HepG2 (cell line): ENCODE measurements at regions not wholly inside any gene's neighbourhood (a gene's known extent, or its start where the extent isn't known, plus 50 kb on each side); places are given as distances from the start of the nearest gene placed in this dataset.

Experiments used
- ATAC-seq: fragments of 200-7000 bp; cut with Tn5 transposase; 3 replicates; pipeline ENCODE4 v1.9.1; 2020; ENCODE audit warnings: mild to moderate bottlenecking, moderate library complexity
- BruUV-seq: library from RNA; stranded (reverse); fragments of 400-500 nt; replicated peaks from 2 replicates; lab custom pipeline; 2021; lab: Mats Ljungman, UMichigan
- CTCF ChIA-PET: fragments of 300-600 bp; formaldehyde crosslinking; extraction: SDS; loops from one replicate; lab custom pipeline; 2021; ENCODE audit warnings: low total read pairs, inconsistent platforms, low intra/inter-chr PET ratio; lab: Yijun Ruan, JAX
- POLR2A ChIA-PET: fragments of 350-600 bp; sonication (Branson Sonifier 250); formaldehyde crosslinking; loops from one replicate; lab custom pipeline; 2020; ENCODE audit warnings: antibody characterized with exemption, inconsistent platforms; lab: Yijun Ruan, JAX
- DNase-seq: peaks from one replicate; pipeline ENCODE4 v3.0.0-alpha.2; 2015; ENCODE audit warnings: low spot score
- FAIRE-seq: peaks from 3 replicates; lab custom pipeline; 2011; peaks lifted over from hg19 to GRCh38; lab: Jason Lieb, UNC
- H2AFZ ChIP-seq: one replicate; pipeline ENCODE4 v1.6.1; 2011; ENCODE audit warnings: low read length, inconsistent platforms
- H3K27ac ChIP-seq: fragments of 300-600 bp; 3 replicates; pipeline ENCODE4 v1.8.0; 2011; ENCODE audit warnings: mixed run types, mild to moderate bottlenecking, mixed read lengths, low read length, inconsistent platforms; ENCODE audit not compliant: insufficient read depth; ENCODE audit errors: extremely low read length
- H3K27me3 ChIP-seq, 2 experiments: fragments of 200-600 bp in 1 of 2; 2 replicates in 1 of 2; 3 replicates in 1 of 2; pipeline versions ENCODE4 v1.6.0 to v1.8.0; 2011; ENCODE audit warnings: low read length in 2 of 2, mild to moderate bottlenecking in 2 of 2, moderate library complexity in 2 of 2, inconsistent platforms in 1 of 2; ENCODE audit not compliant: insufficient read depth in 2 of 2, control insufficient read depth in 1 of 2
- H3K36me3 ChIP-seq, 2 experiments: fragments of 200-600 bp in 1 of 2; replicated peaks in 1 of 2; 2 replicates in 1 of 2; 3 replicates in 1 of 2; pipeline versions ENCODE4 v1.5.1 to v1.8.0; 2011; ENCODE audit warnings: low read length in 2 of 2, inconsistent platforms in 1 of 2; ENCODE audit not compliant: insufficient read depth in 2 of 2, control insufficient read depth in 1 of 2
- H3K4me1 ChIP-seq: 2 replicates; pipeline ENCODE4 v1.5.1; 2012; ENCODE audit warnings: low read length, inconsistent platforms; ENCODE audit not compliant: insufficient read depth
- H3K4me2 ChIP-seq: 2 replicates; pipeline ENCODE4 v1.6.0; 2011; ENCODE audit warnings: low read depth, low read length, inconsistent platforms
- H3K4me3 ChIP-seq, 3 experiments: fragments of 200-600 bp in 1 of 3; sonication (generic), shearing (Covaris generic) in 1 of 3; replicated peaks in 1 of 3; 2 replicates each; pipeline ENCODE4 v1.5.1; 2011 to 2016; ENCODE audit warnings: low read length in 3 of 3, inconsistent platforms in 2 of 3, low read depth in 2 of 3, mild to moderate bottlenecking in 2 of 3, control low read depth in 1 of 3, mixed read lengths in 1 of 3; ENCODE audit not compliant: insufficient read depth in 1 of 3
- H3K79me2 ChIP-seq: one replicate; pipeline ENCODE4 v1.6.1; 2011; ENCODE audit warnings: low read length, inconsistent platforms; ENCODE audit not compliant: insufficient read depth
- H3K9ac ChIP-seq: 2 replicates; pipeline ENCODE4 v1.6.0; 2011; ENCODE audit warnings: mild to moderate bottlenecking, low read depth, low read length, inconsistent platforms; ENCODE audit not compliant: insufficient read depth
- H3K9me3 ChIP-seq: 2 replicates; pipeline ENCODE4 v1.5.1; 2012; ENCODE audit warnings: mild to moderate bottlenecking, low read length
- H4K20me1 ChIP-seq: 2 replicates; pipeline ENCODE4 v1.6.0; 2011; ENCODE audit warnings: inconsistent platforms, mild to moderate bottlenecking, low read length, moderate library complexity; ENCODE audit not compliant: insufficient read depth
- MAFK ChIP-seq, 2 experiments: IDR thresholded peaks in 1 of 2; conservative IDR thresholded peaks in 1 of 2; 2 replicates each; pipeline ENCODE4 v1.6.1; 2011; ENCODE audit warnings: improper control_type of control experiment in 2 of 2, low read length in 2 of 2
- PAWR ChIP-seq: sonication (generic); formaldehyde crosslinking; IDR thresholded peaks from 2 replicates; pipeline ENCODE4 v1.4.0; 2020; ENCODE audit warnings: missing genetic modification reagents, mild to moderate bottlenecking, borderline replicate concordance
- RNF2 ChIP-seq: fragments of 450-650 bp; conservative IDR thresholded peaks from 2 replicates; pipeline ENCODE4 v1.6.1; 2016; ENCODE audit warnings: low read depth
- SMYD3 ChIP-seq: sonication (generic); formaldehyde crosslinking; IDR thresholded peaks from 2 replicates; pipeline ENCODE4 v1.8.1; 2023; ENCODE audit warnings: mild to moderate bottlenecking, missing genetic modification reagents
- SRSF4 ChIP-seq: fragments of 200-400 bp; formaldehyde crosslinking; IDR thresholded peaks from one replicate; pipeline ENCODE4 v1.6.1; 2018; ENCODE audit warnings: mild to moderate bottlenecking, low read depth, low read length, moderate library complexity; ENCODE audit not compliant: poor library complexity, severe bottlenecking
- STAT5B ChIP-seq: sonication (generic); formaldehyde crosslinking; IDR thresholded peaks from 2 replicates; pipeline ENCODE4 v1.4.0; 2020; ENCODE audit warnings: missing genetic modification reagents
- TAF15 ChIP-seq: fragments of 200-400 bp; formaldehyde crosslinking; IDR thresholded peaks from one replicate; pipeline ENCODE4 v1.6.1; 2018; ENCODE audit warnings: mild to moderate bottlenecking, low read depth, low read length; ENCODE audit not compliant: poor library complexity, severe bottlenecking
- WIZ ChIP-seq: sonication (generic); formaldehyde crosslinking; IDR thresholded peaks from 2 replicates; pipeline ENCODE4 v1.5.1; 2020; ENCODE audit warnings: mild to moderate bottlenecking, missing genetic modification reagents
- ZNF317 ChIP-seq: sonication (generic); formaldehyde crosslinking; IDR thresholded peaks from 2 replicates; pipeline ENCODE4 v1.5.0; 2020; ENCODE audit warnings: mild to moderate bottlenecking, missing genetic modification reagents
- ZNF883 ChIP-seq: sonication (generic); formaldehyde crosslinking; IDR thresholded peaks from 2 replicates; pipeline ENCODE4 v1.5.1; 2020; ENCODE audit warnings: mild to moderate bottlenecking, missing genetic modification reagents; ENCODE audit errors: not compliant biosample characterization
- ZZZ3 ChIP-seq: sonication (generic); formaldehyde crosslinking; IDR thresholded peaks from 2 replicates; pipeline ENCODE4 v1.4.0; 2020; ENCODE audit warnings: missing genetic modification reagents, mild to moderate bottlenecking, borderline replicate concordance
- WGBS: methylation state at CpG from one replicate; pipeline ENCODE4 v1.1.6; 2017; ENCODE audit warnings: low lambda C conversion rate; 5-methylcytosine and 5-hydroxymethylcytosine counted together
- in situ Hi-C: cut with HindIII; loops from 2 replicates; pipeline ENCODE4 v1.10.0; 2017; ENCODE audit warnings: low pct_unique_long_range_greater_than_20kb; ENCODE audit not compliant: extremely low pct_ligation_motif_present
- intact Hi-C: fragments of 100-400 bp; cut with micrococcal nuclease; formaldehyde crosslinking; loops from one replicate; pipeline ENCODE4 v1.10.0; 2022; ENCODE audit not compliant: unreplicated experiment
- TF ChIP-seq, protein P1 (sequence below): sonication (generic); formaldehyde crosslinking; IDR thresholded peaks from 2 replicates; pipeline ENCODE4 v1.4.0; 2020; ENCODE audit warnings: missing genetic modification reagents
- TF ChIP-seq, protein P2 (sequence below): sonication (generic); formaldehyde crosslinking; IDR thresholded peaks from 2 replicates; pipeline ENCODE4 v1.4.0; 2020; ENCODE audit warnings: missing genetic modification reagents

DNA sequence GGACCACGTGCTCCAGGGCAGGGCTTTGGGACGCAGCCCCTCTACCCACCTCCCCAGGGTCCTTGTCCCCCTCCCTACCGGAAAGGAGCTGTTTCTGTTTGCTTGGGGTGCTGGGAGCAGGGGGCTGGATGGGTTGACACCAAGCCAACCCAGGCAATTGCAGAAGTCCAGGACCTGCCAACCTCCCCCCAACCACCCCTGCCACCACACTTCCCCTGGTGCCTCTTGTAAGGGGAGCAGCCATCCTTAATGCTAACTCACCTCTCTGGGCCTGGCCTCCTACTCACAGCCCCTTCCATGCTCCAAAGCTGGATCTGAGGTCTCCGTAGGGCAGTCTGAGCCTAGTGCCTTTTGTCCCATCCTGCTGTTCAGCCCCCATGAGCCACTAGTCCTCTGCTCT is 631.9 kb downstream of the BCOR start:
- ATAC-seq (no peak), FAIRE-seq (no peak)
- H3K4me1 ChIP-seq = no peaks in the 10 kb centered on the region
- H3K4me2 ChIP-seq = no peak overlapping the region
- intact Hi-C loops = no loop called here
- no peaks in the 10 kb centered on the region for H4K20me1 ChIP-seq
- no peak for TF ChIP-seq WIZ (CRISPR knock-in tag)
- no peak for TF ChIP-seq TAF15
- TF ChIP-seq, protein P1, sequence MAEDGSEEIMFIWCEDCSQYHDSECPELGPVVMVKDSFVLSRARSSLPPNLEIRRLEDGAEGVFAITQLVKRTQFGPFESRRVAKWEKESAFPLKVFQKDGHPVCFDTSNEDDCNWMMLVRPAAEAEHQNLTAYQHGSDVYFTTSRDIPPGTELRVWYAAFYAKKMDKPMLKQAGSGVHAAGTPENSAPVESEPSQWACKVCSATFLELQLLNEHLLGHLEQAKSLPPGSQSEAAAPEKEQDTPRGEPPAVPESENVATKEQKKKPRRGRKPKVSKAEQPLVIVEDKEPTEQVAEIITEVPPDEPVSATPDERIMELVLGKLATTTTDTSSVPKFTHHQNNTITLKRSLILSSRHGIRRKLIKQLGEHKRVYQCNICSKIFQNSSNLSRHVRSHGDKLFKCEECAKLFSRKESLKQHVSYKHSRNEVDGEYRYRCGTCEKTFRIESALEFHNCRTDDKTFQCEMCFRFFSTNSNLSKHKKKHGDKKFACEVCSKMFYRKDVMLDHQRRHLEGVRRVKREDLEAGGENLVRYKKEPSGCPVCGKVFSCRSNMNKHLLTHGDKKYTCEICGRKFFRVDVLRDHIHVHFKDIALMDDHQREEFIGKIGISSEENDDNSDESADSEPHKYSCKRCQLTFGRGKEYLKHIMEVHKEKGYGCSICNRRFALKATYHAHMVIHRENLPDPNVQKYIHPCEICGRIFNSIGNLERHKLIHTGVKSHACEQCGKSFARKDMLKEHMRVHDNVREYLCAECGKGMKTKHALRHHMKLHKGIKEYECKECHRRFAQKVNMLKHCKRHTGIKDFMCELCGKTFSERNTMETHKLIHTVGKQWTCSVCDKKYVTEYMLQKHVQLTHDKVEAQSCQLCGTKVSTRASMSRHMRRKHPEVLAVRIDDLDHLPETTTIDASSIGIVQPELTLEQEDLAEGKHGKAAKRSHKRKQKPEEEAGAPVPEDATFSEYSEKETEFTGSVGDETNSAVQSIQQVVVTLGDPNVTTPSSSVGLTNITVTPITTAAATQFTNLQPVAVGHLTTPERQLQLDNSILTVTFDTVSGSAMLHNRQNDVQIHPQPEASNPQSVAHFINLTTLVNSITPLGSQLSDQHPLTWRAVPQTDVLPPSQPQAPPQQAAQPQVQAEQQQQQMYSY (CRISPR knock-in tag) = no peak
- TF ChIP-seq, all 625 proteins: peak for 0
- no peak for DNase-seq
- no peak overlapping the region for H3K9ac ChIP-seq
- H3K4me3 ChIP-seq = no peak overlapping the region
- no peaks in the 10 kb centered on the region for H3K79me2 ChIP-seq
- in situ Hi-C loops = no loop called here
- H3K36me3 ChIP-seq = no peaks in the 10 kb centered on the region
- H3K27ac ChIP-seq = no peak overlapping the region
- H2AFZ ChIP-seq = no peak overlapping the region
- WGBS = no CpG with 5 or more reads among the region's 4 CpGs
- POLR2A ChIA-PET = no interaction called here
- CTCF ChIA-PET = no interaction called here
- no peaks in the 10 kb centered on the region for H3K9me3 ChIP-seq
- H3K27me3 ChIP-seq = no peaks in the 10 kb centered on the region
- no TSS peak for BruUV-seq

DNA sequence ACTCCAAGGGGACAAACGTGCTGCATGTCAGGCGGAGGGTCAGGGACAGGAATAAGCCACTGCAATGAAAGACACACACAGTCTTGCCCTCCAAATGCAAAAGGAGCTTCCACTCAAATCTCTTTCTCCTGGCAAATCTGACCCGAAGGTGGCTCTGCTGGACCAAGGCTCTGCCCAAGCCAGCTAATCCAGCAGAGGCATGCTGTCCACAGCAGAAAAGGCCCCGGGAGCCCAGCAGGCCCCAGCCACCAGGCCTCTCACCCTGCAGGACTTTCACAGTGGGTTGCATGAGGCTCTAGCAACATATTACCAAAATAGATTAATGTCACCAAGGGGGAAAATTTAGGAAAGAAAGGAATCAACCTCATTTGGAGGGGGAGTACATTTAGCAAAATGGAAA is 628.6 kb downstream of the BCOR start:
- no peaks in the 10 kb centered on the region for H3K79me2 ChIP-seq
- CTCF ChIA-PET = no interaction called here
- POLR2A ChIA-PET = no interaction called here
- no peak for TF ChIP-seq ZZZ3 (CRISPR knock-in tag)
- no peak for TF ChIP-seq STAT5B (CRISPR knock-in tag)
- TF ChIP-seq ZNF883 (CRISPR knock-in tag) = no peak
- TF ChIP-seq PAWR = no peak
- TF ChIP-seq RNF2 = no peak
- TF ChIP-seq, protein P2, sequence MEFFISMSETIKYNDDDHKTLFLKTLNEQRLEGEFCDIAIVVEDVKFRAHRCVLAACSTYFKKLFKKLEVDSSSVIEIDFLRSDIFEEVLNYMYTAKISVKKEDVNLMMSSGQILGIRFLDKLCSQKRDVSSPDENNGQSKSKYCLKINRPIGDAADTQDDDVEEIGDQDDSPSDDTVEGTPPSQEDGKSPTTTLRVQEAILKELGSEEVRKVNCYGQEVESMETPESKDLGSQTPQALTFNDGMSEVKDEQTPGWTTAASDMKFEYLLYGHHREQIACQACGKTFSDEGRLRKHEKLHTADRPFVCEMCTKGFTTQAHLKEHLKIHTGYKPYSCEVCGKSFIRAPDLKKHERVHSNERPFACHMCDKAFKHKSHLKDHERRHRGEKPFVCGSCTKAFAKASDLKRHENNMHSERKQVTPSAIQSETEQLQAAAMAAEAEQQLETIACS (CRISPR knock-in tag) = no peak
- no peak for TF ChIP-seq MAFK (conservative IDR thresholded peaks at IDR 0.05 in 1 of 2, IDR thresholded peaks at IDR 0.05 in 1 of 2; ENCODE audit: low read length in 2 of 2)
- no peak for TF ChIP-seq SMYD3 (CRISPR knock-in tag)
- TF ChIP-seq SRSF4 = no peak
- no peak for TF ChIP-seq ZNF317

More for the DNA sequence above, 628.6 kb downstream of the BCOR start:
- H2AFZ ChIP-seq = no peak overlapping the region
- H3K27me3 ChIP-seq = no peaks in the 10 kb centered on the region
- H3K4me3 ChIP-seq = no peak overlapping the region
- H3K9ac ChIP-seq = no peak overlapping the region
- no peaks in the 10 kb centered on the region for H3K9me3 ChIP-seq
- BruUV-seq = no TSS peak
- H3K36me3 ChIP-seq = no peaks in the 10 kb centered on the region
- ATAC-seq = no peak
- no peak for DNase-seq
- H3K27ac ChIP-seq = no peak overlapping the region
- 0% methylated on average over 1 of the region's 4 CpGs for WGBS
- H3K4me1 ChIP-seq = no peaks in the 10 kb centered on the region
- no peaks in the 10 kb centered on the region for H4K20me1 ChIP-seq
- H3K4me2 ChIP-seq = no peak overlapping the region
- FAIRE-seq = no peak
- in situ Hi-C loops = no loop called here
- intact Hi-C loops = no loop called here
